ENCODE measurements at regions not wholly inside any gene's neighbourhood (a gene's known extent, or its start where the extent isn't known, plus 50 kb on each side); places are given as distances from the start of the nearest gene placed in this dataset.

- TF ChIP-seq CTCF (IDR thresholded peaks at IDR 0.05 in 8 of 11, conservative IDR thresholded peaks at IDR 0.05 in 3 of 11) (no peak), POLR2AphosphoS5 (IDR thresholded peaks at IDR 0.05) (no peak)
Observed at GRCh38 chr12:21073129-21073528, 57.9 kb upstream of the SLCO1B1 start.

All from spleen (tissue), 7 donors.